Stomach (tissue), 8 donors: ENCODE measurements at regions not wholly inside any gene's neighbourhood (a gene's known extent, or its start where the extent isn't known, plus 50 kb on each side); places are given as distances from the start of the nearest gene placed in this dataset.
A peak's percentile ranks its signal among the peaks of the same experiment; 100 is the strongest.

ENCODE experiments used
- DNase-seq, 2 donors: peaks; one replicate each; pipeline versions ENCODE4 v3.0.0 to v3.0.0-alpha.2; 2013 to 2019
- H3K27ac ChIP-seq, 5 donors: fragments of 200-600 bp in 4 of 5; sonication (generic) in 4 of 5; one replicate each; pipeline ENCODE4 v1.5.1; 2013 to 2019; ENCODE audit warnings: mild to moderate bottlenecking in 1 of 5, moderate library complexity in 1 of 5
- H3K27me3 ChIP-seq, 3 donors: fragments of 200-600 bp; sonication (generic); one replicate each; pipeline ENCODE4 v1.5.1; 2017 to 2019; ENCODE audit warnings: mixed run types in 1 of 3
- H3K36me3 ChIP-seq, 4 donors: fragments of 200-600 bp; sonication (generic); 1 replicate in 3 of 4; 2 replicates in 1 of 4; pipeline ENCODE4 v1.5.1; 2016 to 2019
- H3K4me1 ChIP-seq, 4 donors: fragments of 200-600 bp; sonication (generic); one replicate each; pipeline ENCODE4 v1.5.1; 2016 to 2019
- H3K4me3 ChIP-seq, 4 donors: fragments of 200-600 bp; sonication (generic) in 3 of 4; one replicate each; pipeline ENCODE4 v1.5.1; 2016 to 2019; ENCODE audit warnings: mild to moderate bottlenecking in 1 of 4
- H3K9me3 ChIP-seq, 4 donors: fragments of 200-600 bp; sonication (generic); one replicate each; pipeline ENCODE4 v1.5.1; 2016 to 2019
- EP300 ChIP-seq: sonication (generic); formaldehyde crosslinking; IDR thresholded peaks from one replicate; pipeline ENCODE4 v1.6.1; 2017; ENCODE audit warnings: antibody characterized with exemption
- POLR2A ChIP-seq, 4 donors: fragments of 450-650 bp; IDR thresholded peaks; one replicate each; pipeline ENCODE4 v1.6.1; 2016; ENCODE audit warnings: antibody characterized with exemption in 4 of 4, control low read depth in 2 of 4, mild to moderate bottlenecking in 1 of 4, moderate library complexity in 1 of 4
- POLR2AphosphoS5 ChIP-seq, 3 donors: sonication (generic); formaldehyde crosslinking; IDR thresholded peaks; one replicate each; pipeline ENCODE4 v1.6.1; 2016; ENCODE audit warnings: antibody characterized with exemption in 3 of 3
- WGBS, 5 donors: extraction: QIAGEN DNeasy Blood & Tissue Kit in 3 of 5; methylation state at CpG; one replicate each; pipeline versions ENCODE4 v1.1.5 to v1.1.7; 2013 to 2018; 5-methylcytosine and 5-hydroxymethylcytosine counted together
- intact Hi-C: fragments of 100-400 bp; cut with DNase I; formaldehyde crosslinking; loops from one replicate; pipeline ENCODE4 v1.15.1; 2023; ENCODE audit warnings: low total_unique reads
- TF ChIP-seq, protein P1 (sequence below), 7 experiments: fragments of 450-650 bp in 4 of 7; fragments of 200-600 bp in 3 of 7; sonication (generic) in 3 of 7; IDR thresholded peaks; one replicate each; pipeline ENCODE4 v1.5.1; 2016 to 2019; ENCODE audit warnings: antibody characterized with exemption in 7 of 7, control low read depth in 2 of 7, mild to moderate bottlenecking in 1 of 7
- donor health status: healthy with polysubstance abuse.
- donor health status: Bipolar disorder and iron deficiency.
- donor health status: healthy.

DNA sequence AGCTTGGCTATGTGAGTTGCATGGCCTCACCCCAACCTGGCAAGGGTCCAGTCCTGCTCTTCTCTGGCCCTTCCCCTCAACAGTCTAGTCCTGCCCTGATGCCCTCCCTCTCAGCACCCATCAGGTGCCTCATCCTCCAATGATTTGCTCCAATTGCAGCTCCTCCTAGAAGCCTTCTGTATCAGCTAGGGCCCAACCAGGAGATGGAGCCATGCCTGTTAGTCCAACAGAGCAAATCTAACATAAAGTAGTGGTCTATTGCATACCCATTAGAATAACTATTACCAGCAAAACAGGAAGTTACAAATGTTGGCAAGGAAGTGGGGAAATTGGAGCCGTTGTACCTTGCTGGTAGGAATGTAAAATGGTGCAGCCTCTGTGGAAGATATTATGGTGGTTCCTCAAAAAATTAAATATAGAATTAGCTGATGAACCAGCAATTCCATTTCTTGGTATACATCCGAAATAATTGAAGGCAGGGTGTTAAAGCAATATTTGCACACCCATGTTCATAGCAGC is 163.5 kb downstream of the VRK1 start:
- 77 to 89% (median 83%) methylated on average over 2 of the region's 2 CpGs for WGBS, 5 donors
- Histone ChIP-seq H3K36me3 (no peaks in the 10 kb centered on the region), H3K9me3 (peaks cover 0 to 40% (median 20%) of the 10 kb centered on the region in 4 donors), H3K4me1 (no peaks in the 10 kb centered on the region), H3K27me3 (peaks cover 0 to 5% (median 0%) of the 10 kb centered on the region in 3 donors), H3K4me3 (no peak overlapping the region), H3K27ac (no peak overlapping the region)
- TF ChIP-seq, protein P1, sequence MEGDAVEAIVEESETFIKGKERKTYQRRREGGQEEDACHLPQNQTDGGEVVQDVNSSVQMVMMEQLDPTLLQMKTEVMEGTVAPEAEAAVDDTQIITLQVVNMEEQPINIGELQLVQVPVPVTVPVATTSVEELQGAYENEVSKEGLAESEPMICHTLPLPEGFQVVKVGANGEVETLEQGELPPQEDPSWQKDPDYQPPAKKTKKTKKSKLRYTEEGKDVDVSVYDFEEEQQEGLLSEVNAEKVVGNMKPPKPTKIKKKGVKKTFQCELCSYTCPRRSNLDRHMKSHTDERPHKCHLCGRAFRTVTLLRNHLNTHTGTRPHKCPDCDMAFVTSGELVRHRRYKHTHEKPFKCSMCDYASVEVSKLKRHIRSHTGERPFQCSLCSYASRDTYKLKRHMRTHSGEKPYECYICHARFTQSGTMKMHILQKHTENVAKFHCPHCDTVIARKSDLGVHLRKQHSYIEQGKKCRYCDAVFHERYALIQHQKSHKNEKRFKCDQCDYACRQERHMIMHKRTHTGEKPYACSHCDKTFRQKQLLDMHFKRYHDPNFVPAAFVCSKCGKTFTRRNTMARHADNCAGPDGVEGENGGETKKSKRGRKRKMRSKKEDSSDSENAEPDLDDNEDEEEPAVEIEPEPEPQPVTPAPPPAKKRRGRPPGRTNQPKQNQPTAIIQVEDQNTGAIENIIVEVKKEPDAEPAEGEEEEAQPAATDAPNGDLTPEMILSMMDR (IDR thresholded peaks at IDR 0.05): no peak
- TF ChIP-seq POLR2AphosphoS5 (IDR thresholded peaks at IDR 0.05) (no peak), POLR2A (IDR thresholded peaks at IDR 0.05) (no peak), EP300 (no peak)
- no peak for DNase-seq
- intact Hi-C loops: no loop called here

DNA sequence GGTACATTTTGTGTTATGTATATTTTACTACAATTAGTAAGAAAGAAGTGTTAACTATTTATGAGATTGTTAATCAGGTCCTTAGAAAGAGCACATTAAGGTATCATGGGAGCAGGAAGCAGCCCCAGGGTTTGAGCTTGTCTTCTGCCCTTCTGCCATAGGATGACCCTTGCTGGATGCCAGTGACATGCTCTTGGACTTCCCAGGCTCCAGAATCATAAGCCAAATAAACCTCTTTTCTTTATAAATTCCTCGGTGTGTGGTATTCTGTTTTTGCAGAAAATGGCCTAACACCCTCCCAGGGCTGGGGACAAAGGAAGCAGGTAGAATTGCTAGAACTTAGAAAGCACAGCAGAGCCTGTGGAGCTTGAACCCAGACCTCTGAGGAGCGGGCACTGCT is 164.7 kb downstream of the VRK1 start:
- H3K27ac ChIP-seq: peak overlapping the region in 2 of 5 donors; percentile 22 to 34
- no peaks in the 10 kb centered on the region for H3K36me3 ChIP-seq
- DNase-seq: no peak
- peaks cover 0 to 48% (median 24%) of the 10 kb centered on the region in 4 donors for H3K9me3 ChIP-seq
- TF ChIP-seq POLR2A (IDR thresholded peaks at IDR 0.05): no peak
- TF ChIP-seq POLR2AphosphoS5 (IDR thresholded peaks at IDR 0.05): no peak
- TF ChIP-seq, protein P1 (IDR thresholded peaks at IDR 0.05): no peak
- no peak for TF ChIP-seq EP300
- H3K4me3 ChIP-seq: no peak overlapping the region
- no peaks in the 10 kb centered on the region for H3K4me1 ChIP-seq
- intact Hi-C loops: no loop called here
- WGBS, 5 donors: 44 to 58% (median 45%) methylated on average over 2 of the region's 2 CpGs
- H3K27me3 ChIP-seq: peaks cover 0 to 5% (median 0%) of the 10 kb centered on the region in 3 donors

DNA sequence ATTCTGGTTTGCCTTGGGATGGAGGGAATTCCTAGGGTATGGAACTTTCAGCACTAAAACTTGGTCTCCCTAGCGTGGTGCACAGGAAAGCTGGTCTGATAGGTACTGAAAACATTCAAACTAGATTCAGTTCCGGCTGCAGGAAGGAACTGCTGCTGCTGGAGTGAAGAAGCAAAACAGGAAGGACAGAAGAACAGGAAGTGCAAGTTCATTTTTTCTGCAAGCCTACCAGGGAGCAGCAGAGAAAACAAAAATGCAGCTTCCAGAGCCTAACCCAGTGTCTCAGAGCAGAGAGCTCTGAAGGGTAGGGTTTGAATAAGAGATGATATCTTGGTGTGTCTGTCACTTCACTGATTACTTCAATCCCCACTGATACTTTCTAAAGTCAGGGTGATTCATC is 165.2 kb downstream of the VRK1 start:
- peak in 1 of 2 donors; percentile 18 for DNase-seq

DNA sequence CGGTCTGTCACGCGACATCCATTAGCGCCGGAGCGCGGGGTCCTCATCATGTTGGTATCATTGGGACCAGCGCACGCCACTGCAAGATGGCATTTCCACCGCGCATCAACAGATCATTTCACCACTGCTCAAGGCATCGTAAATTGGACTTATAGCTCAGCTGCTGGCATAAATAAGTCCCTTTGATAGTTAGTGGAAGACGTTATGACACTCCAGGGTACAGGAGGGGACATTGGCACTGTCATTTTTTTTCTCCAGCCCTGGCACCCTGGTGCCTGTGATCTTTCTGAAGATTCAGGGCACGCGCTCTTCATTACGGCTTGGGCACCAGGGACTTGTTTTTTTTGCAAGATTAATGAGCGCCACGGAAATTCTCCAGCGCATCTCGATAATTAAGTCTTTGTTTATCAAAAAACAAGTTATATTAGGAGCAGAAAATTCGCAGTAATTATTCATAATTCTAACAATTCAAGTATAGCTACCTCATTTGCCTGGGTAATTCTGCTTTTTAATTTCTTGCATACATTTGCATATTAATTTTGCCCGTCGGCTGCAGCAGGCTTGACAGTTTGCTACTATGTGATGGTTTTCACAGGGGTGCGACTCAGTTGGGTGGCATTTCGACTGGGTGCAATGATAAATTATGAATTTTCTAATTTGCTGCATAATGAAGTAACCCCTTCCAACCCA is 167.7 kb downstream of the VRK1 start:
- Histone ChIP-seq H3K27me3 (no peaks in the 10 kb centered on the region), H3K4me3 (no peak overlapping the region), H3K9me3 (peaks cover 0 to 63% (median 30%) of the 10 kb centered on the region in 4 donors), H3K27ac (no peak overlapping the region), H3K36me3 (no peaks in the 10 kb centered on the region), H3K4me1 (no peaks in the 10 kb centered on the region)
- no peak for DNase-seq
- 92 to 96% (median 93%) methylated on average over 25 of the region's 25 CpGs for WGBS, 5 donors
- intact Hi-C loops: no loop called here
- TF ChIP-seq POLR2A (IDR thresholded peaks at IDR 0.05) (no peak), EP300 (no peak), POLR2AphosphoS5 (IDR thresholded peaks at IDR 0.05) (no peak)
- TF ChIP-seq, protein P1 (IDR thresholded peaks at IDR 0.05): no peak

More for the DNA sequence above, 165.2 kb downstream of the VRK1 start:
- TF ChIP-seq POLR2A (IDR thresholded peaks at IDR 0.05) (no peak), EP300 (no peak), POLR2AphosphoS5 (IDR thresholded peaks at IDR 0.05) (no peak)
- TF ChIP-seq, protein P1 (IDR thresholded peaks at IDR 0.05): no peak
- peaks cover 0 to 52% (median 28%) of the 10 kb centered on the region in 4 donors for H3K9me3 ChIP-seq
- H3K4me1 ChIP-seq: no peaks in the 10 kb centered on the region
- H3K27me3 ChIP-seq: peaks cover 0 to 5% (median 0%) of the 10 kb centered on the region in 3 donors
- intact Hi-C loops: no loop called here
- H3K36me3 ChIP-seq: no peaks in the 10 kb centered on the region
- H3K27ac ChIP-seq: peak overlapping the region in 2 of 5 donors; percentile 22 to 34
- 53 to 86% (median 59%) methylated on average over 2 of the region's 2 CpGs for WGBS, 5 donors
- no peak overlapping the region for H3K4me3 ChIP-seq
